CD1c-positive myeloid dendritic cell (primary cell): ENCODE measurements at regions not wholly inside any gene's neighbourhood (a gene's known extent, or its start where the extent isn't known, plus 50 kb on each side); places are given as distances from the start of the nearest gene placed in this dataset.

Source experiments
- DNase-seq: peaks from one replicate; pipeline ENCODE4 v3.0.0-alpha.2; 2016; ENCODE audit errors: extremely low spot score

- peak; percentile 2 for DNase-seq
These were observed 93.7 kb upstream of the ATXN1 start for GRCh38 chr6:16854986-16855385.

GRCh38 chr6:16852671-16853070 is 91.4 kb upstream of the ATXN1 start:
- peak; percentile 66 for DNase-seq

DNA sequence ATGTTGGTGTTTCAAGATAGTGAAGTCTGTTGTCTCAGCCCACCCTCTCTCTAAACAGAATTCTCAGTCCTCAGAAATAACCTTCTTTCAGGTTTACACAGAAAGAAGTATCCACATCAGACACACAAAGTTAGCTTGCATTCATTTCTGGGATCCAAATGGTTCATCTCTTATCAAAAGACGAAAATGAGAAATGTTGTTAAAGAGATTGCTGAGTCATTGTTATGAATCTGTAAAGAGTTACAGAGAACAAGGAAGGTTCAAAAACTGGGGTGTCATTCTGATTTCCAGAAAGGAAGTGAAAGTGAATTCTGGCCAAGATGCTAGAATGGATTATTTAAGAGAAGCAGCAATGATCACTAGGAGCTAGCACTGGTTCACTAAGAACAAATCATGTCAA is 90.5 kb upstream of the ATXN1 start:
- DNase-seq = peak; percentile 89

- DNase-seq = peak; percentile 10
These were observed 89.8 kb upstream of the ATXN1 start for GRCh38 chr6:16851044-16851540.

DNA sequence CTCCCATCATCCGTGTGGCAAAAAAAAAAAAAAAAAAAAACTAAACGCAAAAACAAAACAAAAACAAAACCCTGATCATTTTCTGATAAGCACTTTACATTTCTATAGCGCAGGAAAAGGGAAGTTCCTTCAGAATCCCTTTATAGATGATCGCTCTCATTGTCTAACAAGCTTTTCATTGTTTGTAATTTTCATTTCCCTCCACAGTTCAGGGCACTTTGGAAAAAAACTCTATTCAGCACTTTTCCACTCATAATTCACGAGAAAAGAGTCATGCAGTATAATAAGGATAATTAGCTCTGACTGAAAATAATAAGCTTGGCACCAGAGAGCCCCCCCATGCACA is 89.4 kb upstream of the ATXN1 start:
- DNase-seq = peak; percentile 47

GRCh38 chr6:16849988-16850680 is 88.9 kb upstream of the ATXN1 start:
- peak; percentile 24 for DNase-seq

DNA sequence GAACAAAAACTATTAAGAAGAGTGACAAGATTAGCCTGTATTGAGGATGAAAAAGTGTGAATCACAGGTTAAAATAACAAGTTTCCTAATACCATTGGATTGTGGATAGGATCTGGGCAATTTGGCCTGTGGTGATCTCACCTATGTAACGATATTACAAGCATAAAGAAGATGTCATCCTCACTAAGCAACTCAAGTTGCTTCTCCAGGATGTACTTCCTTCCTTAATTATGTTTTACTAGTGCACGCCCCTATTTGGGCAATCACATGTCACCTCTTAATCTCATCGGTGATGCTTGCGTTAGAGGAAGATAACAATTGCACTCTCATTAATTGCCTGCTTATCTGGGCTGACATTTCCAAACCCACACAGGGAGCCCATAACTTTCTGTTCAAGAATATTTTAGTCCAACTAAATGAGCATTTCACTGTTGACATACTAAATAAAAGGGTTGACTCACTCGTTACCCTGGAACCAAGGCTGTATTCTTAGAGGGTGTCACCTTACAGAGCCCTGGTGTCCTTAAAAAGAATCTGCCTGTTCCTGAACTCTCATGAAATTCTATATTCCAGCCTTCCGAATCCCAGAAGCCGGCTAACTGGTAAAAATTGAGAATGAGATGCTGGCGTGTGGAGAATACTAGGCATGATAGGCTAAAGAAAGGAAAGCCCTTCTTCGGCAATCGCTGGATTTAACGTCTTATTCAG is 88.2 kb upstream of the ATXN1 start:
- DNase-seq = peak; percentile 65

GRCh38 chr6:16846399-16846778 is 85.1 kb upstream of the ATXN1 start:
- no peak for DNase-seq

GRCh38 chr6:16844183-16844582 is 82.9 kb upstream of the ATXN1 start:
- no peak for DNase-seq

DNA sequence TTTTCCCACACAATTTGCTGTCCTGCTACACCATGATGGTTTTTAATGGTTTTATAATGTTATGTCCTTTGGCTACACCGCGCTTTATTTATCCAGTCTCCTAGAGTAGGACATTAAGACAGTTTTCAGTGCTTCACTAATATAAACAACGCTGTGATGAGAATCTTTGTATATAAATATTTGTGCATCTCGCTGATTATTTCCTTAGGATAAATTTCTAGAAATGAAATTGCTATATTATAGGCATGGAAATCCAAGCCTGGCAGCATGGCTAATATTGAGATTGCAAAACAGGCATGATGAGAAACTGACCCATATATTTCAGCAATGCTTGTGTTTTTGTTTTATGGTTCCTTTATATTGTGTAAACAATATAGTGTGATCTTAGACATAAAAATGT is 81.4 kb upstream of the ATXN1 start:
- DNase-seq = no peak

DNA sequence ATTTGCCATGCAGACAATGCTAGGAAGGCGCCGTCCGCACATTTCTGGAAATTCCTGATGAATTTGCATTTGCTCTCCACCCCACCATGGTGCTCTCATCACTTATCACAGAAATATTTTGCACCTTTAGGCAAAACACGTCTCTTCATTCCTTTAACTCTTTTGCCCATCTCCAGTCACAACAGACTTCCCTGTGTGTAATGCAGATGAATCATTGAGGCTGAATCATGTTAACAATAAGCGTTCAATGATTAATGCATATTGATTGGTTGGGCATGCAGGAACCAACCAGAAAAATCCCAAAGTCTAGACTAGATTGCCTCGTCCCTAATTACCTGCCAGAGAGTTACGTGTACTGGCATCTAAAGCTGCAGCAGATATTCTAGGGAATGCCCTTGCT is 80.0 kb upstream of the ATXN1 start:
- DNase-seq = no peak

GRCh38 chr6:16840725-16841124 is 79.5 kb upstream of the ATXN1 start:
- DNase-seq = peak; percentile 36

- no peak for DNase-seq
These were observed 79.0 kb upstream of the ATXN1 start for GRCh38 chr6:16840291-16840690.

DNA sequence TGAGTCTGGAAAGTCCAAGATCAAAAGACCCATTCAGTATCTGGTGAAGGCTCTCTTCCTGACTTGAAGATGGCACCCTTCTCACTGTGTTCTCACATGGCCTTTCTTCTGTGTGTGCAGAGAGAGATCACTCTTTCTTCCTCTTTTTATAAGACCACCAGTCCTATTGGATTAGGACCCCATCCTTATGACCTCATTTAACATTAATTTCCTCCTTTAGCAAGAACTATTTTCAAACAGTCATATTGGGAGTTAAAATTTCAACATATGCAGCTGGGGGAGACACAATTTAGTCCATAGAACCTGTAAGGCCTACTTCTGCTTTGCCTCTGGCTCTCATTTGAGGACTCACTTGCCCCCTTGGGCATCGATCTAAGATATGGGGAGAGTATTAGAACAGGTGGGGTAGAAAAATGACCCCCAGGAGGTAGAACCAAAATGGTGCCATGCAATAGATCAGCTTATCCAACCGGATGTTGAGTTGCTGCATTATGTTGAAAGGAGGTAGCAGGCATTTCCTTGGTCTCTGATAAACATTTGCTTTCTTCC is 78.4 kb upstream of the ATXN1 start:
- no peak for DNase-seq

DNA sequence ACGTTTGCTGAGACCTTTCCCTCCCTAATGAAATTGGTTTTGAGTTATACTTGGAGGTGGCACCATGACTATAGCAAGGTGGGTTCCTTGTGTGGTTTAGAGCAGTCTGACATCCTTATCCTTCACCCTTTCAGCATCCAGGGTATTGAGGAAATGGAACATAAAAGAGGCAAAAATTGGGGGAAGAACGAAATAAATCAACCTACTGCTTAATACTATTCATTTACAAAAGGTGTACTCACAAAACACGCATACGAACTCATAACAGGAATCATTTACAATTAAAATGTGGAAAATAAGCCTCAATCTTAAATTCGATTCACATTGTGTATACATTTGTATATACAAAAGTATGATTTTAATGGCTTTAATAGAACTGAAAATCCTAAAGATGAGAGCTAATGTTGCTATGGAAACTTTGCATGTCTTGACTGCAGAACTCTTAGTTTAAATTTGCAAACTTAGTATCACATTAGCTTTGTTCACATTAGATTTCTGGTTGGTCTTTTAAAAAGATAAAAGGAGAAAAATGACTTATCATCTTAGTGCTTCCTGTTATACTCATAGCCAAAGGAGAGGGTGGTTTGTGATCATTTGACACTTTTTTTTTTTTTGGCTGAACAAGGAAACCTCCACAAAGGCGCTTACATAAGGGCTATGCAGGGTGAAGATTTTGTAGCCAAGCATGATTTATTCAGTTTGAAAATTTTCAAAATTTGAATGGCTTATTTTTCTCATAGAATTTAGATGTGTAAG is 76.1 kb upstream of the ATXN1 start:
- DNase-seq = no peak

GRCh38 chr6:16836144-16836981 is 75.1 kb upstream of the ATXN1 start:
- DNase-seq = no peak

- no peak for DNase-seq
These were observed 73.0 kb upstream of the ATXN1 start for GRCh38 chr6:16834242-16834641.

DNA sequence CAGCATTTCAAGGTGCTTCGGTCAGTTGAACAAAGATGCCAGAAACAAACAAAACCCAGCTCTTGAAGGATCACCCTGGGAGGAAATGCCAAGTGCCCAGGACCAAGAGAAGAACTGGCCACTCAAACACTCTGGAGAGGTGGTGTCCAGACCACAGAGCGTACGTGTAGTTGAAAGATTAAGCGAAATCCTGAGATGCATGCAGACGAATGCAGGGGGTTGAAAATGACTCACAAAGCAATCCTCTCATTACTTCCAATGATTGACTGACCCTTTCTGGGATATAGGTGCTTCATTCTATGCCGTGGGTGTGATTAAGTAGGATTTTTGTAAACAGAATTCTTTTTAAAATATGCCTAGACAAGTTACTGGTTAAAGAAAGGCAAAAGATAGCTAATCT is 71.5 kb upstream of the ATXN1 start:
- no peak for DNase-seq

DNA sequence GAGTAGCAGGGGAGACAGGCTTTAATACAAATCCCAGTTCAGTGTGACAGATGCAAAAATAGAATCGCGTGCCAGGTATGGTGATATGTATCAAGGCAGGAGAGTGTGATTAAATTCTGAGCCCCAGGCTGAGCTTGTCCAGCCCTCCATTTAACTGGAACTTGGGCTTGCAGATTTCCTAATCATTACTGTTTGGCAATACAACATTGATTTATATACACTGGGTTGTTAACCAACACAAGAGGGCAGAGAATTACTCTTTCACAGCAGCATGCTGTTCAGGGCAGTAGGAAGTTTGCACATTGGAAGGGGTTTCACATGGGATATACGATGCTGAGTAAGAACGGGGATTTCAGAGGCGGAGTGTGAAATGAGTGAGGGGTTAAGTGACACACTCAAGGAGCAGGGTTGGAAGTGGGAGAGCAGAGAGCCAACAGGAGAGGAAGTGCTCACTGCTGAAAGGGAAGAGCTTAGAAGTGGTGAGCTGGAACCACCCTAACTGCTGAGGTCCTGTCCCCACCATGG is 70.8 kb upstream of the ATXN1 start:
- peak; percentile 66 for DNase-seq

DNA sequence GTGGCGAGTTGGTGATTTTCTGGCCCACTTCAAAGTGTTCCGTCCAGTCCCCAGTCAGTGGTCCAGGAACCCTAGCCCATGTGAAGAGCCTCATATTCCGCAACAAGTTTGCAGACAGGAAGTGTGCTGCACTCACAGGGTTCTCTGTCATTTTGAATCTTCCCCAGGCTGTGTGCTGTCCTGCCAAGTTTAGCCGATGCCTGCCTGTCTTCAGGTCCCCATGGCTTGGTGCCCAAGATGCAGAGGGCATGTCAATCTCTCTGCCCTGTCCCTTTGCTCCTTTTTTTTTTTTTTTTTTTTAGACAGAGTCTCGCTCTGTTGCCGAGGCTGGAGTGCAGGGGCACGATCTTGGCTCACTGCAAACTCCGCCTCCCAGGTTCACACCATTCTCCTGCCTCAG is 69.9 kb upstream of the ATXN1 start:
- DNase-seq = no peak

DNA sequence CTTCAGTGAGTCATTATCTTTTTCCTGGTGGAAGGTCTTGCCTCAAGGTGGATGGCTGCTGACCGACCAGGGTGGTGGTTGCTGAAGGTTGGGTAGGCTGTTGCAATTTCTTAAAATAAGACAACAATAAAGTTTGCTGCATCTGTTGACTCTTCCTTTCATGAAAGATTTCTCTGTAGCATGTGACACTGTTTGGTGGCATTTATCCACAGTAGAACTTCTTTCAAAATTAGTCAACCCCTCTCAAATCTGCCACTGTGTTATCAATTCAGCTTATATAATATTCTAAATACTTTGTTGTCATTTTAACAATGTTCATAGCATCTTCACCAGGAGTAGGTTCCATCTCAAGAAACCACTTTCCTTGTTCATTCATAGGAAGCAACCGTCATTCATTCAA is 66.8 kb upstream of the ATXN1 start:
- DNase-seq = no peak
